Right renal cortex interstitium (tissue), 3 donors: ENCODE measurements at regions not wholly inside any gene's neighbourhood (a gene's known extent, or its start where the extent isn't known, plus 50 kb on each side); places are given as distances from the start of the nearest gene placed in this dataset.

ENCODE experiments used
- DNase-seq, 3 donors: peaks; one replicate each; pipeline ENCODE4 v3.0.0-alpha.2; 2013; ENCODE audit warnings: low read depth in 3 of 3, low spot score in 2 of 3

- DNase-seq = no peak
Measured at GRCh38 chr7:93016681-93017381, 100.9 kb downstream of the SAMD9 start.

DNA sequence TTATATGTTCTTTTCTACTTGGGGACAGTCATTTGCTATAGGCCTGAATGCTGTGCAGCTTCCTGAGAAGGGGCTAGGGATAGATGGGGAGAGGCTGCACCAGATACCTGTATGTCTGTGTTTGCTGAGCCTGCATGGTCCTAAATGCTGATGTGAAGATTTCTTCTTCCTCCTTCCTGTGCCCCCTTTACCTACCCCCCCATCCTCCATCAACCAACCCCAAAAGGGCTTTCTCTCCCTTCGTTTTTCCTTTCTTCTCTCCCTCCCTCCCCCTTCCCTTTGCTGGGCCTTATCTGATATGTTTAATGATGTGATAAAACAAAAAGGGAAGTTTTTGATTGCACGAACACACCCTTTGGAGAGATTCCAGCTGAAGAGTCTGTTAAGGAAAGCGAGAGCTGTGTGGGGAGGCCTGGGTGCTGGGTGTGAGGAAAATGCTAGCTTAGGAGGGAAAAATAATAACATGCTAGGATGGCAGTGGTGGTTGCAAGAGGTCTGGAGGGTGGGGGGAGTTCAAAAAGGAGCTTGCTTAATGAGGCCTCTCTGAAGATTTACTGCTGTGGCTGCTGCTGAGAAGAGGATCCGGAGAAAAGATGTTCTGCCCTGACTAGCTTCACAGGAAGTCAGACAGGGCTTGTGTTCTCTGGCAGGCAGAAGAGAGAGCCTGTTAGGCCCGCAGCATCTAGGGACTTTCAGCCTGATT, 101.8 kb downstream of the SAMD9 start:
- DNase-seq = peak in 2 of 3 donors; percentile 33 to 60

- DNase-seq = peak; percentile 50 to 59 (median 50)
Measured at GRCh38 chr7:93015101-93015778, 102.5 kb downstream of the SAMD9 start.

DNA sequence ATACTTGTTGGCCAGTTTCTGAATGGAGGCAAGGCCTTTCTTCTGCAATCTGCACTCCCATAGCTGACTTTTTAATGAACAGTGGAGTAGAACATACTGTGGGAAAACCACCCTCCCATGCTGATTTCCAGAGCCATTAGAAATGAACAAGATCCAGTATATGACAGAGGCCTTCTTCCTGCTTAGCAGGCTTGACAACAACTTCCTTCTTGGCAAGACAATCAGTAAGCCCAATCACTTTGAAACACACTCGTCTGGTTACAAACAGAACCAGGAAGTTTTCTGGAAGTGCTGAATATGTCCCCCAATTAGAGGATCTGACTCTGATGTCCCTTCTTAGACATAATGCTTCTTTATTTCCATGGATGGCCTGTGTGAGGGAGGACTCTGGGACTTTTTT, 103.4 kb downstream of the SAMD9 start:
- no peak for DNase-seq

DNA sequence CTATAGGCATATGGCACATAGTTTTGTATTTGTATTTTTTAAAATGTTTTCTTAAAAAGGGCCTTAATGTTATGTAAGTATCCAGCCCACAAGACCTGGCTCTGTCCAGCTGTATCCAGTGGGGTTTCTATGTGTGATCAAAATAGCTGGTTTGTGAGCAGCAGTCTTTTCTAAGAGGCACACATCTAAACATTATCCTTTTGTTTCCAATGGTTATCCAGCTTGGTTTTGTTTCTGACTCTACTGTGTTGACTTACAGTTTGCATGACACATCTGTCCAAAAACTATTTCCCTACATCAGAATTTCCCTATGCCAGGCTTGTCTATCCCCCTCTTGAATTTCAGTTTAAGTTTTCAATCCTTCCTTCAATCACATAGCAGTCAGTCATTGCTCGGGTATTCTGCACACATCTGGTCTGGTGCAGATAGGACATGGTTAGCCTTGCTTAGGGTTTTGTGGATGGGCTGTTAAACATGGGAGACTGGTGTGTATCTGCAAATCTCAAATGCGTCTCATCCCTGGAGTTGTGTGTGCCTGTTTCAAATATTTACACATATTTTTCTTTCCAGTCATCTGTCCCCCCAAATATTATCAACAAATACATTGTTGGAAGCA, 104.2 kb downstream of the SAMD9 start:
- no peak for DNase-seq

- no peak for DNase-seq
Measured at GRCh38 chr7:93011351-93012294, 106.2 kb downstream of the SAMD9 start.

- no peak for DNase-seq
Measured at GRCh38 chr7:93008833-93009232, 108.9 kb downstream of the SAMD9 start.

GRCh38 chr7:93006480-93007095, 111.2 kb downstream of the SAMD9 start:
- no peak for DNase-seq

GRCh38 chr7:93004906-93005305, 112.9 kb downstream of the SAMD9 start:
- no peak for DNase-seq

DNA sequence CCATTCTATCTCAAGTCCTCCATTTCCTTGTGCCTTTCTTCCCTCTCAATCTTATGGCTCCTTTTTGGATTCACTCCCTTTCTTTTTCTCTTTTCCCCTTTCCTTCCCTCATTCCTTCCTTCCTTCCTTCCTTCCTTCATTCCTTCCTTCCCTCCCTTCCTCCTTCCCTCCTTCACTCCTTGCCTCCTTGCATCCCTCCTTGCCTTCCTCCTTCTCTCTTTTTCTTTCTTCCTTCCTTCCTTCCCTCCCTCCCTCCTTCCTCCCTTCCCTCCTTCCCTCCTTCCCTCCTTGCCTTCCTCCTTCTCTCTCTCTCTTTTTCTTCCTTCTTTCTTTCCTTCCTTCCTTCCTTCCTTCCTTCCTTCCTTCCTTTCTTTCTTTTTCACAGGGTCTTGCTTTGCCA, 120.1 kb downstream of the SAMD9 start:
- DNase-seq = no peak

DNA sequence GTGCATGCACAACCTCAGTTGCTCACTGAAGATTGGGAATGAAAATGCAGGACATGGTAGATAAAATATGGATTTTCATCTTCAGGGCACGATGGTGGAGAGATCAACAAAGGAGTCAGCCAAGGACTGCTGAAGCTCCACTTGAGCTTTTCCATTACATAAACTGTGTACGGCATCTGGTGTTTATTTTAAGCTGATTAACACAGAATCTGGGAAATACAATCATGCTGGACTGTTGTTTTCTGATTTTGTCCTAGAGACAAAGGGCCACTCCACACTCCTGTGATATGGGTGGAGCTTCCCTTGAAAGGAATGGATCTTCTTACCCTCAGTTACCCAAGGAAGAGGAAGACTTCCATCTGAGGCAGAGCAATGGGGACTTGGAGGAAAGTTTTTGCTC, 120.6 kb downstream of the SAMD9 start:
- no peak for DNase-seq

DNA sequence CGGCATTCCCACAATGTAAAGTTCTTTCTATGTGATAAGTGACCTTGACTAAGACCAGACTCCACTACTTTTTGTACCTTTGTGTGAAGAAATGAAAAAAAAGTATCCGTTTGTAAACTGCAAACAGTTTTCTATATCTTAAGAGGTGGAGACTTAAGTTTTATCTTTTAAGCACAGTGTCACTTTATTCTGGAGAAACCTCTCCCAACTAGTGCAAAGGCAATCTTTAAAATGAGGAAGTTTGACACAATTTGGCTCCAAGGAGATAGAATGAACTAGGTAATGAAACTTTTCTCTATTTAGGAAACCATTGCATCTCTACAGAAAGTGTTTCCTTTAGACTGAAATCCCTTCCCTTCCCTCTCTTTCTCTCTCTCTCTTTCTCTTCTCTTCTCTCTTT, 122.9 kb downstream of the SAMD9 start:
- no peak for DNase-seq

DNA sequence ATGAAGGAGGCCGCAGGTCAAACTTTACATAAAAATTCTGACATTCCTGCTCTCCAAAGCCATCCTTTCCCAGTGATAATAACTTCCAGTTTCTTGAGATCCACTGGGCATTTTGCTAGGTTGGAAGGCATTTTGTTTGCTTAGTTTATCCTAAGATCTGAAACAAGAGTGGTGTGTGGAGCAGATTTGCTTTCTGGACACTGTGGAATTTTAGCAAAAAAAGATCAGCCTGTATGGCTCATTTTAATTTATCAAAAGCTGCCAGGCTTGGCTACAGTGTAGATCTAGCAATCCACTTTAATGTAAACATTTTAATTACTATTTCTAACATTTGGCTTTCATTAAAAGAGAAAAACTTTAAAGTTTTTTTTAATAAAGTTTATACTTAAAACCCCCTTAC, 124.8 kb downstream of the SAMD9 start:
- no peak for DNase-seq

DNA sequence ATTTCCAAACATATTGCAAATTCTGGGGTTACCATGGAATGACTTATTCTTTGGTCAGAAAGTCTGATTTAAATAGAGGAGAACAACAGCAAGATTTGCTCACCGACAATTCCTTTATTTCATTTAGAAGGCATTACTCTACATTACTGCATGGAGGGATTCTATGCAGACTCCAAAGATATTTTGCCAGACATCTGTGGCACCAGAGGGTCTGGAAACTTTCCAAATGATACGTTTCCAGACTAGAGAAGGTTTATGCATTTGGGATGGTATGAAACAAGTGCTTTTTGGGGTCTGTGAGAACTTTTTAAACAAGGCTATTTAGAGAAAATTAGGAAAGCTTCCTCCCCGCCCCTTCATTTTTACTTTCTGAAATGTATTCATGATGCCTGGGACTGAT, 125.3 kb downstream of the SAMD9 start:
- DNase-seq = no peak

DNA sequence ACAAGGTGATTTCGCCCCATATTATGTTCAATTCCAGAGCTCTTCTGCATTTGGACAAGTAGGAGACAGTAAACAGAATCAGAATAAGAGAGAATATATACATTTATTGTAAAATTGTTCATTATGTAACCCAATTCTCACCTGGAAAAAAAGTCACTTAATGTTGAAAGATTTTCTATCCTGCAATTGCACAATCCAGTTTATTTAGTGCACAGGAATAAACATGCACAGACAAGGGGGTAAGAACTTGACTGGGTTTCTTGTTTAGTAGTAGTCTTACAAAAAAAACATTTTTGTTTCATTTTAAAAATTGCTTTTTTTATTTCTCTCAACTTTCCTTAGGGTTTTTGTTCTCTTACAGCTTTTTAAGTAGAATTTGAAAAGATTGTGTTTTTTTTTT, 126.6 kb downstream of the SAMD9 start:
- no peak for DNase-seq

DNA sequence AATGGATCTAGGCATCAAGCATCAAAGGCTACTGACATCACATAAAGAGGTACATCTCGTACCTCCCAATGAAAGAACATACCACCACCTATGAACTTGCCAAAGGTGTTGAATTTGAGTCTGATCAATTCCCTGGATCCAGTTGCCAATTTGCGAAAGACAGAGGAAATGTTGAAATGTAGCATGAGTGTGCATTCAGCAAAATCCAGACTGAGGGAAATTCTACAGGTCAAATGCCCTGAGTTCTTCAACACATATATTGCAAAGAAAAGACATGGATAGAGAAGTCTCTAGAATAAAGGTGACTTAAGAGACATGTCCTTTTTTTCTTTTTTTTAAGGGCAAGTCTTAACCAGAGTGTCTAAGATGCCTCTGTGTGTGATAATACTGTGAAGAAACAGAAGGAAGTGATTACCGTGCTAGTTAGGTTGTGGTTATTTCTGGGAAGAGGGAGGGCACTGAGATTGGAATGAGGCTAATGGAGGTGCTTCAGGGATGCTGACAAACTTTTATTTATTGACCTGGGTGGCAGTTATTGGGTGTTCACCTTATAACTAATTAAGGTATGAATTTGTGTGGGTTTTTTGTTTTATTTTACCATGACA, 128.7 kb downstream of the SAMD9 start:
- no peak for DNase-seq

DNA sequence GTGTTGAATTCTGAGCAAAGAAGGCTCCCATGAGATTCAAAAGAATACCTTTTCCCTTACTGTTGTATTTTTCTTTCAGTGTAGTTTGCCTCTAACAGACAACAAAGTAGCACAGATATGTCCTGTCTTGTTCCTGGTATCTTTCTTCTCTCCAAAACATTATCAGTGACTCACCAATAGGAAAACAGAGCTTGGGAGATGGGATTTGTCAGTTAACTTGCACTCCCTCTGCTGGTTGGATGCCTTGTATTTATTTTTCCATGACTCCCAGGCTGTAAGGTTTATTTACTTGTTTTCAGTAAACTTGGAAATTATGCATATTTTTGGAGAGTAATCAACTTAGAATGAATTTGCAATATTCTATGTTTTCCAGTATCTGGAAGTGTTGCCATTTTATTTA, 129.7 kb downstream of the SAMD9 start:
- peak in 2 of 3 donors; percentile 6 to 10 for DNase-seq

- DNase-seq = no peak
Measured at GRCh38 chr7:92987538-92987937, 130.2 kb downstream of the SAMD9 start.

DNA sequence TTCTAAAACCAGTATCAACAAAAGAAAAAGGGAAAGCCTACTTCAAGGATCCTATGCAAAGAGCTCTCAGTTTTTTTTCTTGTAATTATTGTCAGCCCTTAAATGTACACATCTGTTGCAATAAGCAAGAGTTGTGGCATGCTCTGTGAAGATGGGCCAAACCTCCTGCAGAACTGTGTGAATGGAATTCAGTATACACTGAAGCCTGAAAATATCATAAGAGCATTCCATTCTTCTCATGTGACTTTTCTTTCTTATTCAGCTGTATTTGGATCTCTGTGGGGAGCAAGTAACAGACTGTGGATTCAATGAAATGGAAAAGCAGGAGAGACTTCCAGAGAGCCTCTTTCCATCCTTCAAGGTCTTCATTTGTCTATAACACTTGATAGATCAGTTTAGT, 130.7 kb downstream of the SAMD9 start:
- no peak for DNase-seq

DNA sequence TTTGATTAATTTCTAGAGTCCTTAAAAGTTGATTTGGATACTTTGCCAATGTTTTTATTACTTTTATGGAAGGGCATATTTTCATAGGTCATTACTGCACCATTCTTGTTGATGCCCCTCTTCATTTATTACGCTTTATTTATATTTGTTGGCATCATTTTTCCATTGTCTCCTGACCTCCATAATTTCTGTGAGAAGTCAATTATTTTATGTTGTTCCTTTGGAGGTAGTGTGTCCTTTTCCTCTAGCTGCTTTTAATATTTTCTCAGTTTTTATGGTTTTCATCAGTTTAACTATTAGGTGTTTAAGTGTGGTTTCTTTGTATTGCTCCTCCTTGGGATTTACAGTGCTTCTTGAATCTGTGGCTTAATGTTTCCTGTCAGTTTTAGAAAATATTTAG, 134.9 kb downstream of the SAMD9 start:
- no peak for DNase-seq
